Ascending aorta (tissue), 2 donors: ENCODE measurements at regions not wholly inside any gene's neighbourhood (a gene's known extent, or its start where the extent isn't known, plus 50 kb on each side); places are given as distances from the start of the nearest gene placed in this dataset.

ENCODE experiments used
- DNase-seq, 2 donors: peaks; one replicate each; pipeline ENCODE4 v3.0.0-alpha.2; 2019; ENCODE audit warnings: low spot score in 2 of 2
- H3K27ac ChIP-seq, 2 donors: fragments of 200-600 bp; sonication (generic); one replicate each; pipeline ENCODE4 v1.5.1; 2016 to 2017; ENCODE audit warnings: mild to moderate bottlenecking in 1 of 2
- H3K27me3 ChIP-seq: fragments of 200-600 bp; sonication (generic); one replicate; pipeline ENCODE4 v1.5.1; 2017
- H3K36me3 ChIP-seq, 2 donors: fragments of 200-600 bp; sonication (generic); one replicate each; pipeline ENCODE4 v1.5.1; 2016
- H3K4me1 ChIP-seq, 2 donors: fragments of 200-600 bp; sonication (generic); one replicate each; pipeline ENCODE4 v1.5.1; 2016 to 2017; ENCODE audit warnings: mild to moderate bottlenecking in 1 of 2
- H3K4me3 ChIP-seq, 2 donors: fragments of 200-600 bp; sonication (generic); one replicate each; pipeline ENCODE4 v1.5.1; 2016 to 2017; ENCODE audit warnings: mild to moderate bottlenecking in 1 of 2
- H3K9me3 ChIP-seq, 2 donors: fragments of 200-600 bp; sonication (generic); one replicate each; pipeline ENCODE4 v1.5.1; 2016
- CTCF ChIP-seq, 3 experiments: fragments of 200-600 bp in 2 of 3; fragments of 450-650 bp in 1 of 3; sonication (generic) in 2 of 3; IDR thresholded peaks; one replicate each; pipeline ENCODE4 v1.5.1; 2016 to 2019; ENCODE audit warnings: antibody characterized with exemption in 3 of 3, mild to moderate bottlenecking in 1 of 3, moderate library complexity in 1 of 3
- intact Hi-C: fragments of 100-400 bp; cut with DNase I; formaldehyde crosslinking; loops from one replicate; pipeline ENCODE4 v1.15.1; 2023

- no peak for DNase-seq
These were observed 454.9 kb upstream of the CHAC2 start for GRCh38 chr2:53312721-53313120.

DNA sequence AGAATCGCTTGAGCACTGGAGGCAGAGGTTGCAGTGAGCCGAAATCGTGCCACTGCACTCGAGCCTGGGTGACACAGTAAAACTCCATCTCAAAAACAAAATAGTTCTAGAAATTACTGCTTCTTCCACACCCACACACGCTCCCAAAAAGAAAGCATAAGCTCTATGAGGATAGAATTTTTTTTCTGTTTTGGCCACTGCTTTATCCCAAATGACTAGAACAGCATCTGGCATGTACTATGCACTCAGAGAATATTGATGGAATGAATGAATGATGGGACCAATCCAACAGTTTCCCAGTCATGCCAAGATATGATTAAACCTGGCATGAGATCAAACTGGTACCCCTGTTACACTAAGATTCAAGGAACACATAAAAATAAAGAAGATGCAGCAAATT is 455.4 kb upstream of the CHAC2 start:
- no peak for TF ChIP-seq CTCF (IDR thresholded peaks at IDR 0.05)
- Histone ChIP-seq H3K4me3 (no peak overlapping the region), H3K4me1 (no peaks in the 10 kb centered on the region), H3K36me3 (no peaks in the 10 kb centered on the region), H3K27me3 (no peaks in the 10 kb centered on the region), H3K9me3 (no peaks in the 10 kb centered on the region), H3K27ac (no peak overlapping the region)
- intact Hi-C loops, result no loop called here
- no peak for DNase-seq

More at GRCh38 chr2:53312721-53313120, 454.9 kb upstream of the CHAC2 start:
- intact Hi-C loops, result no loop called here
- no peaks in the 10 kb centered on the region for H3K4me1 ChIP-seq
- H3K4me3 ChIP-seq, result no peak overlapping the region
- H3K27ac ChIP-seq, result no peak overlapping the region
- TF ChIP-seq CTCF (IDR thresholded peaks at IDR 0.05), result no peak
- H3K36me3 ChIP-seq, result no peaks in the 10 kb centered on the region
- H3K9me3 ChIP-seq, result no peaks in the 10 kb centered on the region
- no peaks in the 10 kb centered on the region for H3K27me3 ChIP-seq

GRCh38 chr2:53303012-53303578 is 464.5 kb upstream of the CHAC2 start:
- Histone ChIP-seq H3K36me3 (no peaks in the 10 kb centered on the region), H3K9me3 (no peaks in the 10 kb centered on the region), H3K27ac (no peak overlapping the region), H3K4me1 (no peaks in the 10 kb centered on the region), H3K27me3 (no peaks in the 10 kb centered on the region), H3K4me3 (no peak overlapping the region)
- intact Hi-C loops, result no loop called here
- DNase-seq, result no peak
- TF ChIP-seq CTCF (IDR thresholded peaks at IDR 0.05), result no peak

DNA sequence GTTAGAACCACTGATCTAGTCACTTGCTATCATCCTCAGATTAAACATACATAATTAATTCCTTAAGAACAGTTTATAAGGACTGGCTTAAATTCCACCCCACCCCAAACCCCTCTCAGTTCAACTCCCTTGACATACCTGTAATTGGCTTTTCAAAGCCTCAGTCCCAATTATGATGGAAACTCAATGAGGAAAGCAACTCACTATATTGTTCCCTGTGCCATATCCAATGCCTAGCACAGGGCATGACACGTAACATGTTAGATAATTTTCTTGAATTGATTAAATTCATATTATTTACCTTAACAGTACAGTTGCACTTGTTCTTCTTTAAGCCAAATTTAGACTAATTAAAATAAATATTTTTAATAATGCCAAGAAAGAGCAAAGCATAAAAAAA is 465.1 kb upstream of the CHAC2 start:
- no peak overlapping the region for H3K27ac ChIP-seq
- H3K4me3 ChIP-seq, result no peak overlapping the region
- TF ChIP-seq CTCF (IDR thresholded peaks at IDR 0.05), result no peak
- no peaks in the 10 kb centered on the region for H3K27me3 ChIP-seq
- H3K9me3 ChIP-seq, result no peaks in the 10 kb centered on the region
- intact Hi-C loops, result no loop called here
- DNase-seq, result no peak
- no peaks in the 10 kb centered on the region for H3K4me1 ChIP-seq
- H3K36me3 ChIP-seq, result no peaks in the 10 kb centered on the region

DNA sequence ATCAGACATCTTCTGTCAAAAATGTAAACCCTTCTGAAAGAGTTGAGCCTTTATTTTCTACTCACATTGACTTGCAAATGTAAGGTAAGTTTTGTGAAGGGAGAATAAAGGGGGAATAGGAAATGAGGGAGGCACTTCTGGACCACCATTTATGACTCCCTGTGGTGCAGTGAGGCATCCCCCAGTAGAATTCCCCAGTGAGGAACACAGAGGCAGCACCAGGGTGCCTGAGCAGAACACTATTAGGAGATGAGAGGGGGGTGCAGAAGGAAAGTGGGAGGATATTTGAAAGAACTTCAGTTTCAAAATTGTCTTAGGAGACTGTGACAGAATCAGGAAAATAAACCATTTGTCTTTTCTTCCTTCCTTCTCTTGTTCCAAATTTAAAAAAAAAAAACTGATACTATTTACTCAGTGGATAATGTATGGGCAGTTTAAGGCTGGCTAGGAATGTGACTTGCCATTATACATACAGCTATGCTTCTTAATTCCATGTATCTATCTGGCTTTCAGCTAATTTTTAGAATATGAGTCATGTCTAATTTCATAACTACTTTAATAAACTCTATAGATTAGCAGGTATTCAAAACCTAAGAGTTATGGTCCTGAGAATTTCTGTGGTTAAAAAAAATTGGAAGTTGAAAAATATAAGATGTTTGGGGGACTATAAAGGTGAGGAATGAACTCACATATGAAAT is 478.1 kb upstream of the CHAC2 start:
- H3K4me3 ChIP-seq, result no peak overlapping the region
- H3K27me3 ChIP-seq, result no peaks in the 10 kb centered on the region
- H3K27ac ChIP-seq, result no peak overlapping the region
- no peak for DNase-seq
- no peaks in the 10 kb centered on the region for H3K9me3 ChIP-seq
- intact Hi-C loops, result no loop called here
- H3K4me1 ChIP-seq, result no peaks in the 10 kb centered on the region
- no peaks in the 10 kb centered on the region for H3K36me3 ChIP-seq
- no peak for TF ChIP-seq CTCF (IDR thresholded peaks at IDR 0.05)
